Thoracic aorta (tissue), 2 donors: ENCODE measurements at regions not wholly inside any gene's neighbourhood (a gene's known extent, or its start where the extent isn't known, plus 50 kb on each side); places are given as distances from the start of the nearest gene placed in this dataset.

Experiments
- ATAC-seq: fragments of 150-250 bp; one replicate; pipeline ENCODE4 v1.8.0; 2017; ENCODE audit warnings: low read depth; ENCODE audit not compliant: insufficient number of reproducible peaks, low FRiP score
- DNase-seq: peaks from one replicate; pipeline ENCODE4 v3.0.0-alpha.2; 2020; ENCODE audit warnings: low spot score
- H3K27ac ChIP-seq, 2 donors: fragments of 200-600 bp; sonication (generic); 1 replicate in 1 of 2; 2 replicates in 1 of 2; pipeline ENCODE4 v1.5.1; 2016; ENCODE audit warnings: mild to moderate bottlenecking in 2 of 2, moderate library complexity in 2 of 2
- H3K27me3 ChIP-seq: fragments of 200-600 bp; sonication (generic); replicated peaks from 2 replicates; pipeline ENCODE4 v1.6.0; 2016; ENCODE audit warnings: mild to moderate bottlenecking; ENCODE audit not compliant: insufficient read depth
- H3K36me3 ChIP-seq: fragments of 200-600 bp; sonication (generic); one replicate; pipeline ENCODE4 v1.5.1; 2016
- H3K4me1 ChIP-seq, 2 donors: fragments of 200-600 bp; sonication (generic); 1 replicate in 1 of 2; 2 replicates in 1 of 2; pipeline versions ENCODE4 v1.5.1 to v1.6.0; 2016; ENCODE audit warnings: low read depth in 2 of 2, mild to moderate bottlenecking in 1 of 2; ENCODE audit not compliant: control insufficient read depth in 1 of 2
- H3K4me3 ChIP-seq: fragments of 200-600 bp; sonication (generic); 2 replicates; pipeline ENCODE4 v1.5.1; 2016; ENCODE audit warnings: mild to moderate bottlenecking
- H3K9me3 ChIP-seq: fragments of 200-600 bp; sonication (generic); 2 replicates; pipeline ENCODE4 v1.5.1; 2016
- TF ChIP-seq, protein P1 (sequence below): fragments of 200-600 bp; sonication (generic); IDR thresholded peaks from one replicate; pipeline ENCODE4 v1.5.1; 2019; ENCODE audit warnings: antibody characterized with exemption

- no peak overlapping the region for H3K4me3 ChIP-seq
- H3K27me3 ChIP-seq: no peaks in the 10 kb centered on the region
- ATAC-seq (no peak), DNase-seq (no peak)
- H3K27ac ChIP-seq: no peak overlapping the region
- TF ChIP-seq, protein P1, sequence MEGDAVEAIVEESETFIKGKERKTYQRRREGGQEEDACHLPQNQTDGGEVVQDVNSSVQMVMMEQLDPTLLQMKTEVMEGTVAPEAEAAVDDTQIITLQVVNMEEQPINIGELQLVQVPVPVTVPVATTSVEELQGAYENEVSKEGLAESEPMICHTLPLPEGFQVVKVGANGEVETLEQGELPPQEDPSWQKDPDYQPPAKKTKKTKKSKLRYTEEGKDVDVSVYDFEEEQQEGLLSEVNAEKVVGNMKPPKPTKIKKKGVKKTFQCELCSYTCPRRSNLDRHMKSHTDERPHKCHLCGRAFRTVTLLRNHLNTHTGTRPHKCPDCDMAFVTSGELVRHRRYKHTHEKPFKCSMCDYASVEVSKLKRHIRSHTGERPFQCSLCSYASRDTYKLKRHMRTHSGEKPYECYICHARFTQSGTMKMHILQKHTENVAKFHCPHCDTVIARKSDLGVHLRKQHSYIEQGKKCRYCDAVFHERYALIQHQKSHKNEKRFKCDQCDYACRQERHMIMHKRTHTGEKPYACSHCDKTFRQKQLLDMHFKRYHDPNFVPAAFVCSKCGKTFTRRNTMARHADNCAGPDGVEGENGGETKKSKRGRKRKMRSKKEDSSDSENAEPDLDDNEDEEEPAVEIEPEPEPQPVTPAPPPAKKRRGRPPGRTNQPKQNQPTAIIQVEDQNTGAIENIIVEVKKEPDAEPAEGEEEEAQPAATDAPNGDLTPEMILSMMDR: no peak
- H3K36me3 ChIP-seq: no peaks in the 10 kb centered on the region
- no peaks in the 10 kb centered on the region for H3K4me1 ChIP-seq
- no peaks in the 10 kb centered on the region for H3K9me3 ChIP-seq
Observed at GRCh38 chr15:58291848-58292247, 139.9 kb upstream of the LIPC start.

DNA sequence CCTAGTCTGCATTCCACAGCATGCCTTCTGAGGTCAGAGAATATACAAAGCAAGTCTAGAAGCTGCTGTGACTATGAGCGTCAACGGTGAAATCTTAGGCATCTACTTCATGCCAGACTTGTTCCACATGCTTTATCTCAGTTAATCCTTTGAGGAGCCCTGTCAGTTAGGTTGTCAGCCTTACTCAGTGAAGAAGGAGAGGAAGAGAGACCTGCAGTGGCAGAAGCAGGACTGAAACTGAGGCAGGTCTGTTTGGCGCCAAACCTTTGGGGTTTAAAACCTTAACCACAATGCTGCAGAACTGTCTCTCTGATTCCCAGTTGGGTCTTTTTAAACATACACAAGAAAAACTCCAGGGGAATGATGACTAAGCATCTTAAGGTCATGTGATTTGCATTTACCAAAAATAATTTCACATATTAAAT lies 139.0 kb upstream of the LIPC start:
- no peak for ATAC-seq

GRCh38 chr15:58293622-58294550 lies 137.9 kb upstream of the LIPC start:
- Histone ChIP-seq H3K27ac (no peak overlapping the region), H3K9me3 (no peaks in the 10 kb centered on the region), H3K27me3 (no peaks in the 10 kb centered on the region), H3K4me3 (no peak overlapping the region), H3K36me3 (no peaks in the 10 kb centered on the region), H3K4me1 (no peaks in the 10 kb centered on the region)
- no peak for DNase-seq
- no peak for ATAC-seq
- TF ChIP-seq, protein P1: no peak

More for the DNA sequence above, 139.0 kb upstream of the LIPC start:
- H3K36me3 ChIP-seq: no peaks in the 10 kb centered on the region
- H3K27me3 ChIP-seq: no peaks in the 10 kb centered on the region
- DNase-seq: no peak
- H3K4me1 ChIP-seq: no peaks in the 10 kb centered on the region
- TF ChIP-seq, protein P1: no peak
- H3K4me3 ChIP-seq: no peak overlapping the region
- no peak overlapping the region for H3K27ac ChIP-seq
- no peaks in the 10 kb centered on the region for H3K9me3 ChIP-seq

GRCh38 chr15:58294681-58295254 lies 137.0 kb upstream of the LIPC start:
- no peak for DNase-seq
- H3K4me1 ChIP-seq: no peaks in the 10 kb centered on the region
- H3K4me3 ChIP-seq: no peak overlapping the region
- no peak for ATAC-seq
- H3K27ac ChIP-seq: no peak overlapping the region
- TF ChIP-seq, protein P1: no peak
- H3K9me3 ChIP-seq: no peaks in the 10 kb centered on the region
- H3K27me3 ChIP-seq: no peaks in the 10 kb centered on the region
- no peaks in the 10 kb centered on the region for H3K36me3 ChIP-seq

DNA sequence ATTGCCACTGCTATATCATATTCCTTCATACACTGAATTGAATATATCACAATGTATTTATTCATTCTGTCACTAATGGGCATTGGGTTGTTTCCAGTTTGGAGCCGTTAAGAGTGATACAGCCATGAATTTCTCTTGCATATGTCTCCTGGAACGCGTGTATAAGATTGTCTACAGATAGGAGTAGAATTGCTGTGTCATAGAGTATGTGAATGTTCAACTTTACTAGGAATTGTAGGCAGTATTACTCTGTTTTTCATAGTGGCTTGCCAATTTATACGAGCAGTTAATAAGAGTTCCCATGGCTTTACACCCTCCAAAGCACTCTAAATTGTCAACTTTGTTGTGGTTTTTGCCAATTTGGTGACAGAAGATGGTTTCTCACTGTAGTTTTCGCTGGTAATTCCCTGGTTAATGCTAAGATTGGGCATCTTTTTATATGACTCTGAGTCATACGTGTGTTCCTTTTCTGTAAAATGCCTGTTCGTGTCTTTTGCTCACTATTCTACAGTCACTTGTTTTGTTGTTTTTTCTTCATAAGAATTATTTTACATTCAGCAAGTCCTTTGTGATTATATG lies 136.1 kb upstream of the LIPC start:
- no peaks in the 10 kb centered on the region for H3K27me3 ChIP-seq
- no peak overlapping the region for H3K27ac ChIP-seq
- DNase-seq: no peak
- no peak overlapping the region for H3K4me3 ChIP-seq
- H3K36me3 ChIP-seq: no peaks in the 10 kb centered on the region
- ATAC-seq: no peak
- H3K4me1 ChIP-seq: no peaks in the 10 kb centered on the region
- no peaks in the 10 kb centered on the region for H3K9me3 ChIP-seq
- TF ChIP-seq, protein P1: no peak
